ENCODE measurements at regions not wholly inside any gene's neighbourhood (a gene's known extent, or its start where the extent isn't known, plus 50 kb on each side); places are given as distances from the start of the nearest gene placed in this dataset.

DNA sequence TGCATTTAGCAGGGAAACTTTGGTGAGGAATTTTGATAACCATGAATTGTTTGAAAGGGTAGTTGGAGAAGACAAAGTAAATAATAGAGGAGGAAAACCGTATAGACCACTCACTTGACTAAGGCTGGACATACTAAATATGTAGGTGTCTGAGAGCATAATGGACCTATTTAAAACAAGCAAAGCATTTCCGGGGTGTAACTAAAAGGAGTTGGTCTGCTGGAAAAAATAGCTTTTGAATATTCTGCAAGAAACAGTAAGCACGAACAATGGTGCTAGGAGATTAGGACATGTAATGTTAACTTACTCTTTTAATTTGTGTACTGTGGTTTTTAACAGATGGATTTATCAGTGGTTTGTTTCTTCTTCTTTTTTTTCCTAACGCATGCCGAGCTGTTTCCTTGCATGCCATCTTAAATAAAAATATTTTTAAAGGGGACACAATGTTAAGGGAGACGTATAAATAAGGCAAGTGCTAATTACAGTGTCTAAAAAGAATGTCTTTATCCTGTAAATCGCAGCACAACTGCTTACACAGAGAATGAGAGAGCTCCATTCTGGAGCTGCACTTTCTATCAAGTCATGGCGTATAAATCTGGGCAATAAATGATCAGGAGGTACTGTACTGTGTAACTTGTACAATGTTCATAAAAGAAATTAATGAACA is 492.1 kb downstream of the LMO4 start:
- TF ChIP-seq, protein P1, sequence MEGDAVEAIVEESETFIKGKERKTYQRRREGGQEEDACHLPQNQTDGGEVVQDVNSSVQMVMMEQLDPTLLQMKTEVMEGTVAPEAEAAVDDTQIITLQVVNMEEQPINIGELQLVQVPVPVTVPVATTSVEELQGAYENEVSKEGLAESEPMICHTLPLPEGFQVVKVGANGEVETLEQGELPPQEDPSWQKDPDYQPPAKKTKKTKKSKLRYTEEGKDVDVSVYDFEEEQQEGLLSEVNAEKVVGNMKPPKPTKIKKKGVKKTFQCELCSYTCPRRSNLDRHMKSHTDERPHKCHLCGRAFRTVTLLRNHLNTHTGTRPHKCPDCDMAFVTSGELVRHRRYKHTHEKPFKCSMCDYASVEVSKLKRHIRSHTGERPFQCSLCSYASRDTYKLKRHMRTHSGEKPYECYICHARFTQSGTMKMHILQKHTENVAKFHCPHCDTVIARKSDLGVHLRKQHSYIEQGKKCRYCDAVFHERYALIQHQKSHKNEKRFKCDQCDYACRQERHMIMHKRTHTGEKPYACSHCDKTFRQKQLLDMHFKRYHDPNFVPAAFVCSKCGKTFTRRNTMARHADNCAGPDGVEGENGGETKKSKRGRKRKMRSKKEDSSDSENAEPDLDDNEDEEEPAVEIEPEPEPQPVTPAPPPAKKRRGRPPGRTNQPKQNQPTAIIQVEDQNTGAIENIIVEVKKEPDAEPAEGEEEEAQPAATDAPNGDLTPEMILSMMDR (IDR thresholded peaks at IDR 0.05 in 8 of 11, conservative IDR thresholded peaks at IDR 0.05 in 3 of 11): no peak
- TF ChIP-seq POLR2A (IDR thresholded peaks at IDR 0.05): no peak
